ENCODE measurements at regions not wholly inside any gene's neighbourhood (a gene's known extent, or its start where the extent isn't known, plus 50 kb on each side); places are given as distances from the start of the nearest gene placed in this dataset.
"Not testable (repeated sequence)": the region's sequence is repeated elsewhere in the genome, so short reads cannot be mapped to it uniquely, and the experiment has no call there.

DNA sequence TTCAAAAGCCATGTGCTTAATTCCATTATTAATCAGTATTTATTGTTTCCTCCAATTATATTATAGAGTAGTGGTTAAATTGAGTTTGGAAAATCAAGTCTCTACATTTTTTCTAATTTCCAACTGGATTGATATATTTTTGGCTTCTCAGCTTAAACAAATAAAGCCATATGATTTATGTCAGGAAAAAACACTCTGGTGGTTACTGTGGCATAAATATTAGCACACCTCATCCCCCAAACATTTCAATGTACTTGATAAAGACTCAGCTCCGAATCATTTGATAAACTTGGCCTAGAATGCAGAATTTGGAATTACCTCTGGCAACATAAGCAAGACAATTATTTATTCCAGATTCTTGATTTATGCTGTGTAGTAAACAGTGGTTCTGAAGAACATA, 2313.8 kb downstream of the ARAP2 start:
- DNase-seq (no peak), ATAC-seq (no peak)
- intact Hi-C loops (cut with DNase I, micrococcal nuclease), result no loop called here

DNA sequence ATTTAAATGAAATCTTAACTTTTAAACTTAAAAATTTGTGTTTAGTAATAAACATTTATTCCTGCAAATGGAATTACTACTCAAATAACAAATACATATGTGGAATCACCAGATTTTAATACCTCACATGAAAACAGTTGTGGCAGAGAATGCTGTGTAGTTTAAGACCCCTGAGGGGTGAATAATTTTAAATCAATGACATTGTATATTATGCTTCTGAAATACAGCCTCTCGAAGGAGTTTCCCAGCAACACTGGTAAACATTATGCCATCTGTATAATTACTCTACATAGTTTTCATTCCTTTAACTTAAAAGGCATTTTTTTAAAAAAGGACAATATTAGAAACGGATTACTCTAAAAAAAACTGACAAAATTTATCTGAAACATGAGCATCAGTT, 2313.3 kb downstream of the ARAP2 start:
- intact Hi-C loops (cut with DNase I, micrococcal nuclease), result no loop called here
- ATAC-seq (no peak), DNase-seq (no peak)

DNA sequence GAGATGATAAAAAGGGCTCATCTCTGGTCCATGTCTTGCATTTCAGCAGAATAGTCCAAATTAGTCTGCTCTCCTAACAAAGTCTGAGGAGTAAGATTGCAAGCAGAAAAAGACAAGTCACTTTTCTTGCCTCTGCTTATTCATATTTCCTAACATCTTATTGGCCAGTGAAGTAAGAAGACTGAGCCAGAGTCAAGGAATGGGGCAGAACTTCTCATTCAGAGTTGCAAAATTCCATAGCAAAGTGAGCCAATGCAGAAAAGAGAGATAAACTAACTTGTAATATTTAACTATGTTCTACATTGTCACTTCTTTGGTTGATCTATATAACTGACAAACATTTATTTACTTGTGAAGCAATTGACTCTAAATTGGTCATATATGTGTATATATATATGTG, 2304.0 kb downstream of the ARAP2 start:
- ATAC-seq (no peak), DNase-seq (no peak)
- intact Hi-C loops (cut with DNase I, micrococcal nuclease), result no loop called here

DNA sequence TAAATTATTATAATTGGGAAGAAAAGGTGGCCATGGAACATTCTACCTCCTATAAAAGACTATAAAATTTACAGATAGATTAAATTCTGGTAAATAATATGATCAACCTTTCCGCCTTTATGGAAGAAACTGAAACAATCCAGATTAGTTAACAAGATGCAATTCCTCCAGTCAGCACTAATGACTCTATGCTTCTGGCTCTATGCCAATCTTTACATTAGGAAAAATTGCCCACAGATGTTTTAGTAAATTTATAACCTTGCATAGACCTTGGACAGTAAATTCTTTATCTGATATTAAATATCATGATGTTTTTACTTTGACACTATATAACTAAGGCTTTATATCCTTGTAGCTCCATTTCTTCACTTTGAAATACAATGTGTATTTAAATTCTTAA, 2302.5 kb downstream of the ARAP2 start:
- ATAC-seq (no peak), DNase-seq (no peak)
- intact Hi-C loops (cut with DNase I, micrococcal nuclease), result no loop called here

DNA sequence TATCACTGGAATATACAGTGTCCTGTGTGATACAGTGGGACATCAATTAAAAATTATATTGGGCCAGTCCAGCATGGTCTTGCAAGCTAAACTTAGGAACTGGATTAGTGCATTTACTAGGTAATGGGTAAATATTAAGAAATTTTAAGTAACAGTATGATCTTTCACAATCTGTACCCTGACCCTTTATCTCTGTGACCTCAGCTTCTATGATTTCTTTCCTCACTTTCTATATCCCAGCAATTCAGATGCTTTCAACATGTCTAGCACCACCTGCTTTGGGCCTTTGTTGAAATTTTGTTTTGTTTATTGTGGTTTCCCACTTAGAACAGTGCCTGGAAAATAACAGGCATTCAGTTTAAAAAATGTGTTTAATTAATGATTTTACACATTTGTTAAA, 2295.4 kb downstream of the ARAP2 start:
- no peak for ATAC-seq

DNA sequence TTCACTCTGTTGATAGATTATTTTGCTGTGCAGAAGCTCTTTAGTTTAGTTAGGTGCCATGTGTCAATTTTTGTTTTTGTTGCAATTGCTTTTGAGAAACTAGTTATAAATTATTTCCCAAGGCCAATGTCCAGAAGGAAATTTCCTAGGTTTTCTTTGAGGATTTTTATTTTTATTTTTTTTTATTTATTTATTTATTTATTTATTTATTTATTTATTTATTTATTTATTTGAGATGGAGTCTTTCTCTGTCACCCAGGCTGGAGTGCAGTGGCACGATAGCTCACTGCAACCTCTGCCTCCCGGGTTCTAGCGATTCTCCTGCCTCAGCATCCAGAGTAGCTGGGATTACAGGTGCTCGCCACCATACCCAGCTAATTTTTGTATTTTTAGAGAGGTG, 2290.5 kb downstream of the ARAP2 start:
- ATAC-seq; DNase-seq; intact Hi-C loops (cut with DNase I, micrococcal nuclease): not testable (repeated sequence)

More for the DNA sequence above, 2295.4 kb downstream of the ARAP2 start:
- intact Hi-C loops (cut with DNase I, micrococcal nuclease), result no loop called here
- no peak for DNase-seq

GRCh38 chr4:33954759-33955158, 2289.6 kb downstream of the ARAP2 start:
- ATAC-seq (no peak), DNase-seq (no peak)
- intact Hi-C loops (cut with DNase I, micrococcal nuclease), result no loop called here

DNA sequence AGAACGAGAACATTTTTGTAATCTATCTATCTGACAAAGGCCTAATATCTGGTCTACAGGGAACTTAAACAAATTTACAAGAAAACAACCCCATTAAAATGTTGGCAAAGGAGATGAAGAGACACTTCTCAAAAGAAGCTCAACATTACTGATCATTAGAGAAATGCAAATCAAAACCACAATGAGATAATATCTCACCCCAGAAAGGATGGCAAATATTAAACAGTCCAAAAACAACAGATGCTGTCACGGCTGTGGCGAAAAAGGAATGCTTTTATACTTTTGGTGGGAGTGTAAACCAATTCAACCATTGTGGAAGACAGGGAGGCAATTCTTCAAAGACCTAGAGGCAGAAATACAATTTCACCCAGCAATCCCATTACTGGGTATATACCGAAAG, 2284.8 kb downstream of the ARAP2 start:
- intact Hi-C loops (cut with DNase I, micrococcal nuclease), result no loop called here
- no peak for ATAC-seq
- DNase-seq, result no peak

DNA sequence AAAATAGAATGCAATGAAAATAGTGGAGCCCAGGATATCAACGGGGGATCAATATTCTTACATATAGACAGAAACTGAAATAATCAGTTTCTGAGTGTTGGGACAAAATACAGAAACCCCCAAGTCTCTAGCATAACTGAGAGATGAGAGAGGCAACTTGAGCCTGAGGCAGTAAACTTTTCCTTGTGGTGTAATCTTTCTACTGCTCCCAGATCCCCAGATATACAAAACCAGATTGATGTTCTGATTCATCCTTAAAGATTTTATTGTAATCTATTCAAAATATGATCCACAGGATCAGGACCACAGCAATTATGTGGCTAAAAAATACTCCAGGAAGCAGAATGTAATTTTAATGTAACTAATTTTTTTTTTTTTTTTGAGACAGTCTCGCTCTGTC, 2282.6 kb downstream of the ARAP2 start:
- intact Hi-C loops (cut with DNase I, micrococcal nuclease), result no loop called here
- DNase-seq (no peak), ATAC-seq (no peak)

DNA sequence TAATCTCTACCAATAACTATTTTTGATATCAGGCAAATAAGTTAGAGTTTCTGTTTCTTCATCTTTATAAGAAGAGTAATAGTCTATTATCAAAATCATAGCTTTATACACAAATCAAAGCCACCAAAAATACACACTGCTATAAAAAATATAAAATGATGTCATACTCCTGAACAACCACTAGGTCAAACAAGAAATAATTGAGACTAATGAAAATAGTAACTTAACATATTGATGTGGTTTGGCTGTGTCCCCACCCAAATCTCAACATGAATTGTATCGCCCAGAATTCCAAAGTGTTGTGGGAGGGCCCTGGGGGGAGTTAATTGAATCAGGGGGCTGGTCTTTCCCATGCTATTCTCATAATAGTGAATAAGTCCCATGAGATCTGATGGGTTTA, 2277.5 kb downstream of the ARAP2 start:
- ATAC-seq, result no peak
- intact Hi-C loops (cut with DNase I, micrococcal nuclease), result no loop called here
- DNase-seq, result no peak

DNA sequence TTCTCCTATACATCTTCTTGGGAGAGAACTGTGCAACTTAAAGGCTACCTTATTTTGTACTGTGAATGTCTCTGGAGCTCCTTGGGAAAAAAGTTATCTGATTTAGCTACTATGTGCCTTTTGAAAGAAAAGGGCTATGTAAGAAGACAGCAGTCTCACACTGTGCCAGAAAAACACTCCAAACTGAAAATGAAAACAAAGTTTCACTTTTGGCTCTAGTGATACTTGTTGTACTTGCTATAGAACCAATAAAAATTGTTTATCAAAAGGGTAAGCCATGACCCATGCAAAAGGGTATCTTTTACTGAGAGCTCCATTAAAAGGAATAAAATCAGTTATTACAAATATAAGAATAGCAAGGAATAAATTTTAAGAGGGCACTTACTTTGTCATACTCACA, 2270.0 kb downstream of the ARAP2 start:
- ATAC-seq, result no peak
- no peak for DNase-seq
- intact Hi-C loops (cut with DNase I, micrococcal nuclease), result no loop called here

DNA sequence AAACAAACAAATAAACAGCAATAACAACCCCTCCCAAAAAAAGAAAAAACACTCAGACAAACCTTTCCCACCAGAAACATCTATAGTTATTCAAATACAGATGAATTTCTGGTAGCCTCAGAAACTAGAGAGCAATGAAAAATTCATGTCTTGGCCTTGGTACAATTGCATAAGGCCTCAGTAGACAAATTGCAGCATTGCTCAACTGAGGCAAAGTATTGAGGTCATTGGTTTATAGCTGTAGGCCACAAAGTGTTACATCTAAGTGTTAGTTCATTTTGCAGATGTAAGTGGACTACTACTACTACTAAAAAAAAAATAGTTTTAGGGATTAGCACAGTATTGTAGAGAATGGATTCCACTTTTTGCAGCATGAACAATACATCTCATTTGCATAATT, 2268.3 kb downstream of the ARAP2 start:
- DNase-seq, result no peak
- intact Hi-C loops (cut with DNase I, micrococcal nuclease), result no loop called here
- ATAC-seq, result no peak

- ATAC-seq; DNase-seq; intact Hi-C loops (cut with DNase I, micrococcal nuclease): not testable (repeated sequence)
Observed at GRCh38 chr4:33979781-33980180, 2264.5 kb downstream of the ARAP2 start.

DNA sequence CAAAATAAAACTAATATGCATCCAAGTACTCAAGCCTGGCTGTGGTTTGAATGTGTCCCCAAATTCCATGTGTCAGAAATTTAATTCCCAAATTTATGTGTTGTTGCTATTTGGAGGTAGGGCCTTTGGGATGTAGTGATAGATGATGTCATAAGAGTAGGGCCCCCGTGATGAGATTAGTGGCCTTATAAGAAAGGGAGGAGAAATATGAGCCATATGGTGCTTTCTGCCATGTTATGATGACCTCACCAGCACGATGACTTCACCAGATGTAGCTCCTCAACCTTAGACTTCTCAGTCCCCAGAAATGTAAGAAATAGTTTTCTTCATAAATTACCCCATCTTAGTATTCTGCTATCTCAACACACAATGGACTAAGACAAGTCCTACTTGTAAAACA, 2264.0 kb downstream of the ARAP2 start:
- DNase-seq, result no peak
- no peak for ATAC-seq
- intact Hi-C loops (cut with DNase I, micrococcal nuclease), result no loop called here

- DNase-seq (no peak), ATAC-seq (no peak)
- intact Hi-C loops (cut with DNase I, micrococcal nuclease), result no loop called here
Observed at GRCh38 chr4:33989820-33990443, 2254.4 kb downstream of the ARAP2 start.

DNA sequence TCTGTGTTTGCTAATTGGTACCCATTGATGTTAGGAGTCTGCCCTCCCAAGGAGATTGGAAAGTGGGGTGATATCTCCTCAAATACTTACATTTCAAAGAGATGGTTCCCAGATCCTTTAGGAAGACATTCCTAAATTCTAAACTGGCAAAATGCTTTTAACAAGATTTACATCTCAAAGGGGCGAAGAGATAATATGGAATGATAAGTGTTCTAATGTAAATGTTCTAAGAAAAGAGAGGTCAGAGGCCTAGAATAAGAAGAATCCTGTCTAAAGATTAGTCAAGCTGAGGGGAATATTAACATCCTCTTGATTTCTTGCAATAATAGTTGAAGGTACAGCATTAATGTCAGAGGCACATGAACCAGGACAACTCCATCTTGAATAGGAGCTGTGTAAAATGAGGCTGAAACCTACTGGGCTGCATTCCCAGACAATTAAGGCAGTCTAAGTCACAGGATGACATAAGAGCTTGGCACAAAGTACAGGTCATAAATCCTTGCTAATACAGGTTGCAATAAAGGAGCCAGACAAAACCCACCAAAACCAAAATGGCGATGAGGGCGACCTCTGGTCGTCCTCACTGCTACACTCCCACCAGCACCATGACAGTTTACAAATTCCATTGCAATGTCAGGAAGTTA, 2248.1 kb downstream of the ARAP2 start:
- intact Hi-C loops (cut with DNase I, micrococcal nuclease), result no loop called here
- DNase-seq (no peak), ATAC-seq (no peak)

DNA sequence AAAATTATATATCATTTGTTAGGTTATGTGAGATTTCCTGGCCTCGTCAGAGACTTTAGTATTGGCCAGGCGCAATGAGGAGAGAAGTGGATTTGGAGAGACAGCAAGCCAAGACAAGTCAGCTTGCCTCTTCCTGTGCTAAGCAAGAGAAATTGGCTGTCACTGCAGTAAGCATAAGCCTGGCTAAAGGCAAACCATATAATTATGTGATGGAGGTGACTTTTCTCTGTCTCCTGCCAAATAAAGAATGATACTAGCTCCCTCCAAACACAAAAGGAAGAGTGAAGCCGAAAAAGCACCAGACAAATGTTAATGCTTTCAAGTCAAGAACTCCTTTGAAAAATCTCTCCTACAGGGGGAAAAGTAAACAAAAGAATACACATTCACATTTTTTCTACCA, 2246.0 kb downstream of the ARAP2 start:
- ATAC-seq (no peak), DNase-seq (no peak)
- intact Hi-C loops (cut with DNase I, micrococcal nuclease), result no loop called here

DNA sequence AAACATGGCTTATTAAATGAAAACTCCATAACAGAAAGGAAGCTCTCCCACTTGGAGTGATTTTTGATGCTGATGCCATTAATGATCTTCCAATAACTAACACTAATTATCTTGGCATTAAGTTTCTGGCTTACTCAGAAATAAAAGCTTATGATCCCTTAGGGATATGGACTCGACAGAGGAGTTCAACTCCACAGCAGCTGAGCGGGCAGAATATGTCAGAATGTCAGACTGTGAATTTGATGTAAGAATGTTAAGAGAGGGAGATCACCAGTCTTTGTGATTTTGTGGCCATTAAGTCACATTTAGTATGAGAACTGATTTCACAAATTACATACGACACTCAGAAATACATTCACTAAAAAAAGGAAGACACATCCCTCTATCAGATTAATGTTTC, 2244.0 kb downstream of the ARAP2 start:
- intact Hi-C loops (cut with DNase I, micrococcal nuclease), result no loop called here
- DNase-seq (no peak), ATAC-seq (no peak)

DNA sequence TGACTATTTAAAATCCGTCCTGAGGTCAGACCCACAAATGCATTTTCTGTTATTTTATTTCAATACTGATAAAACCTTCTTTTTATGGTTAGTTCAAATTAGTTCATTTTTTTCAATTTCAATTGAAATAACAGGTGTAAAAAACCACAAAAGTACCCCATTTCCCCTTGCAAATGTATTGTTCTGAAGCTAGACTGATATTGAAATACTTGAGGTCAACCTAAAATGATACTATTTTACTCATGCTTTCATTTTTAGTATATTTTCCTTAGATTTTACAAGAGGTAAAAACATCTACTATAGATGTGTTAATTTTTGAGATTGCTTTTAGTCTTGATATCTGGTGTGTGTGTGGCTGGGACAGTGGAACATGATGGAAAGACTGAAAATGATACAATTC, 2237.8 kb downstream of the ARAP2 start:
- ATAC-seq; DNase-seq; intact Hi-C loops (cut with DNase I, micrococcal nuclease): not testable (repeated sequence)

DNA sequence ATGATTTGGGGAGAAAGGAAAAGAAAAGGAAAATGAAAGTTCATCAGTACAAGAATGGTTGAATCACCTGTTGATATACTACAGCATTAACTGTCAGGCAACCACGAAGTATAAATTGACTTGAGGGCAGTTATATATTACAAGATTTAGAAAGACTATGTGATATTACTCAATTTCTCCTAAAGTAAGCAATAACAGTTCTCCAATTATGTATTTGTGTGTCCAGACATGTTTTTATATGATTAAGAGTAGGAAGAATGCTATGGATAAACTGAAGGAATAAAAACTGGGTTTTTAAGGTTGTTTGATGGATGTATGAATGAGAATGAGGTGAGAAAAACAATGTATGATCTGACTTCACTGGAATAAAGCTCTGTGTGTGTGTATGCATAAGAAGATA, 2234.4 kb downstream of the ARAP2 start:
- DNase-seq (no peak), ATAC-seq (no peak)
- intact Hi-C loops (cut with DNase I, micrococcal nuclease), result no loop called here
